H1 (cell line): ENCODE measurements at regions not wholly inside any gene's neighbourhood (a gene's known extent, or its start where the extent isn't known, plus 50 kb on each side); places are given as distances from the start of the nearest gene placed in this dataset.

Experiments
- FOSL1 ChIP-seq: IDR thresholded peaks from 2 replicates; pipeline ENCODE4 v1.6.1; 2011; ENCODE audit warnings: mild to moderate bottlenecking, low read depth, low read length, moderate library complexity; ENCODE audit not compliant: insufficient read depth
- GTF2F1 ChIP-seq: IDR thresholded peaks from 2 replicates; pipeline ENCODE4 v1.6.1; 2012; ENCODE audit warnings: low read depth, low read length, improper control_type of control experiment, borderline replicate concordance
- KDM1A ChIP-seq: fragments of 200-600, 300-600 bp; sonication (generic); IDR thresholded peaks from 2 replicates; pipeline ENCODE4 v1.7.1; 2016; ENCODE audit warnings: mild to moderate bottlenecking, low read length, borderline replicate concordance
- NRF1 ChIP-seq: IDR thresholded peaks from 2 replicates; pipeline ENCODE4 v1.6.1; 2011; ENCODE audit warnings: mild to moderate bottlenecking, low read depth, low read length, improper control_type of control experiment
- RNF2 ChIP-seq: fragments of 200-900, 300-1000 bp; sonication (generic); IDR thresholded peaks from 2 replicates; pipeline ENCODE4 v1.7.1; 2016; ENCODE audit warnings: borderline replicate concordance, low read depth, mild to moderate bottlenecking, antibody characterized with exemption, low read length; ENCODE audit not compliant: poor library complexity, severe bottlenecking; ENCODE audit errors: missing control alignments
- SRF ChIP-seq: IDR thresholded peaks from 2 replicates; pipeline ENCODE4 v1.6.1; 2011; ENCODE audit warnings: mild to moderate bottlenecking, low read depth, low read length, moderate library complexity
- TF ChIP-seq, protein P1 (sequence below): IDR thresholded peaks from 2 replicates; pipeline ENCODE4 v1.6.1; 2012; ENCODE audit warnings: low read length, inconsistent platforms
- TF ChIP-seq, protein P2 (sequence below): IDR thresholded peaks from 2 replicates; pipeline ENCODE4 v1.6.1; 2011; ENCODE audit warnings: low read depth, mild to moderate bottlenecking, low read length; ENCODE audit not compliant: insufficient read depth

- TF ChIP-seq, protein P1, sequence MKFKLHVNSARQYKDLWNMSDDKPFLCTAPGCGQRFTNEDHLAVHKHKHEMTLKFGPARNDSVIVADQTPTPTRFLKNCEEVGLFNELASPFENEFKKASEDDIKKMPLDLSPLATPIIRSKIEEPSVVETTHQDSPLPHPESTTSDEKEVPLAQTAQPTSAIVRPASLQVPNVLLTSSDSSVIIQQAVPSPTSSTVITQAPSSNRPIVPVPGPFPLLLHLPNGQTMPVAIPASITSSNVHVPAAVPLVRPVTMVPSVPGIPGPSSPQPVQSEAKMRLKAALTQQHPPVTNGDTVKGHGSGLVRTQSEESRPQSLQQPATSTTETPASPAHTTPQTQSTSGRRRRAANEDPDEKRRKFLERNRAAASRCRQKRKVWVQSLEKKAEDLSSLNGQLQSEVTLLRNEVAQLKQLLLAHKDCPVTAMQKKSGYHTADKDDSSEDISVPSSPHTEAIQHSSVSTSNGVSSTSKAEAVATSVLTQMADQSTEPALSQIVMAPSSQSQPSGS: no peak
- TF ChIP-seq FOSL1 (no peak), GTF2F1 (no peak), RNF2 (no peak), KDM1A (no peak), SRF (no peak), NRF1 (no peak)
- TF ChIP-seq, protein P2, sequence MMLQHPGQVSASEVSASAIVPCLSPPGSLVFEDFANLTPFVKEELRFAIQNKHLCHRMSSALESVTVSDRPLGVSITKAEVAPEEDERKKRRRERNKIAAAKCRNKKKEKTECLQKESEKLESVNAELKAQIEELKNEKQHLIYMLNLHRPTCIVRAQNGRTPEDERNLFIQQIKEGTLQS: no peak
Observed at GRCh38 chr6:90445533-90446108, 141.3 kb downstream of the MAP3K7 start (continued).
